AG09309 (cell line): ENCODE measurements at regions not wholly inside any gene's neighbourhood (a gene's known extent, or its start where the extent isn't known, plus 50 kb on each side); places are given as distances from the start of the nearest gene placed in this dataset.

Source experiments
- DNase-seq: peaks from one replicate; pipeline ENCODE4 v3.0.0-alpha.2; 2010; ENCODE audit warnings: low read depth
- H3K4me3 ChIP-seq: 2 replicates; pipeline ENCODE4 v1.5.1; 2011; ENCODE audit warnings: mild to moderate bottlenecking, low read depth, low read length, moderate library complexity; ENCODE audit not compliant: control insufficient read depth
- CTCF ChIP-seq: IDR thresholded peaks from 2 replicates; pipeline ENCODE4 v1.5.1; 2011; ENCODE audit warnings: mild to moderate bottlenecking, low read depth, low read length, inconsistent platforms; ENCODE audit not compliant: insufficient read depth, control insufficient read depth; ENCODE audit errors: missing control alignments

GRCh38 chr1:67890857-67891256, 57.6 kb upstream of the GNG12 start:
- no peak for DNase-seq
- no peak for TF ChIP-seq CTCF

GRCh38 chr1:67889953-67890567, 56.8 kb upstream of the GNG12 start:
- TF ChIP-seq CTCF = no peak
- peak; percentile 66 for DNase-seq
- no peak overlapping the region for H3K4me3 ChIP-seq

More at GRCh38 chr1:67890857-67891256, 57.6 kb upstream of the GNG12 start:
- H3K4me3 ChIP-seq = no peak overlapping the region

GRCh38 chr1:67889466-67889865, 56.2 kb upstream of the GNG12 start:
- DNase-seq = no peak
- no peak for TF ChIP-seq CTCF
- no peak overlapping the region for H3K4me3 ChIP-seq

- no peak for TF ChIP-seq CTCF
- no peak for DNase-seq
- no peak overlapping the region for H3K4me3 ChIP-seq
Measured at GRCh38 chr1:67888216-67889106, 55.2 kb upstream of the GNG12 start.

GRCh38 chr1:67887146-67887545, 53.9 kb upstream of the GNG12 start:
- TF ChIP-seq CTCF = no peak
- DNase-seq = no peak

GRCh38 chr1:67886076-67886475, 52.8 kb upstream of the GNG12 start:
- no peak for TF ChIP-seq CTCF
- no peak for DNase-seq
- no peak overlapping the region for H3K4me3 ChIP-seq

More at GRCh38 chr1:67887146-67887545, 53.9 kb upstream of the GNG12 start:
- H3K4me3 ChIP-seq = no peak overlapping the region

GRCh38 chr1:67883069-67883468, 49.8 kb upstream of the GNG12 start:
- DNase-seq = peak; percentile 57
- TF ChIP-seq CTCF = no peak

More at GRCh38 chr1:67883069-67883468, 49.8 kb upstream of the GNG12 start:
- H3K4me3 ChIP-seq = no peak overlapping the region
